ENCODE measurements at regions not wholly inside any gene's neighbourhood (a gene's known extent, or its start where the extent isn't known, plus 50 kb on each side); places are given as distances from the start of the nearest gene placed in this dataset.

GRCh38 chr18:24674200-24674599 lies 213.8 kb downstream of the HRH4 start:
- H2AFZ ChIP-seq (ENCODE audit: low read length) = no peak overlapping the region
- H2BK20ac ChIP-seq (ENCODE audit: low read depth, low read length, poor library complexity, severe bottlenecking) = no peak overlapping the region
- no peak overlapping the region for H4K5ac ChIP-seq (ENCODE audit: insufficient read length, low read depth, low read length)
- H4K20me1 ChIP-seq (ENCODE audit: control insufficient read depth, insufficient read depth, insufficient read length) = no peaks in the 10 kb centered on the region
- no peak overlapping the region for H4K91ac ChIP-seq (ENCODE audit: insufficient read length, low read depth, low read length)
- H3K27me3 ChIP-seq (ENCODE audit: insufficient read depth, low read length) = no peaks in the 10 kb centered on the region
- H2BK15ac ChIP-seq (ENCODE audit: low read depth, low read length) = no peak overlapping the region
- no peak overlapping the region for H2BK12ac ChIP-seq (ENCODE audit: insufficient read length, low read depth, low read length)
- no peaks in the 10 kb centered on the region for H3K9me3 Mint-ChIP-seq
- no peak overlapping the region for H3K18ac ChIP-seq (ENCODE audit: insufficient read length, low read depth, low read length)
- no peak overlapping the region for H3K4me3 Mint-ChIP-seq
- no peak overlapping the region for H3K27ac Mint-ChIP-seq
- no peak overlapping the region for H2BK120ac ChIP-seq (ENCODE audit: low read depth, low read length, poor library complexity, severe bottlenecking)
- no peaks in the 10 kb centered on the region; the same call in 1 of the 2 replicates for H3K27me3 Mint-ChIP-seq (ENCODE audit: low read depth)
- H3K4me2 ChIP-seq (ENCODE audit: insufficient read depth, insufficient read length, low read length) = no peak overlapping the region
- no peaks in the 10 kb centered on the region for H3K79me1 ChIP-seq (ENCODE audit: insufficient read depth, low read depth, low read length, poor library complexity, severe bottlenecking)
- H3T11ph ChIP-seq (ENCODE audit: low read length) = no peak overlapping the region
- H3K9ac ChIP-seq (ENCODE audit: extremely low read depth, insufficient read length, low read length) = no peak overlapping the region
- H4K8ac ChIP-seq (replicated peaks; ENCODE audit: insufficient read length, low read depth, low read length) = no peak overlapping the region
- H3K9me3 ChIP-seq (ENCODE audit: control insufficient read depth, low read depth, low read length) = no peaks in the 10 kb centered on the region
- TF ChIP-seq CTCF (conservative IDR thresholded peaks at IDR 0.05) = no peak
- no CpG with 5 or more reads among the region's 4 CpGs for WGBS (ENCODE audit: extremely low coverage, insufficient read length, low lambda C conversion rate)
- H3K4me1 ChIP-seq (ENCODE audit: insufficient read depth, low read length) = no peaks in the 10 kb centered on the region
- DNase-seq = no peak
- H3K4me1 Mint-ChIP-seq = peaks cover 0 to 6% of the 10 kb centered on the region in 2 experiments; a peak in 2 of 4 replicates
- no peak overlapping the region for H2BK5ac ChIP-seq (ENCODE audit: insufficient read length, low read length)
- no peaks in the 10 kb centered on the region for H3K23me2 ChIP-seq (ENCODE audit: insufficient read length, low read depth, low read length, poor library complexity, severe bottlenecking)
- no peak overlapping the region for H3K23ac ChIP-seq (ENCODE audit: insufficient read length, low read depth, low read length)
- no peaks in the 10 kb centered on the region for H3K36me3 Mint-ChIP-seq (ENCODE audit: insufficient read depth in 1 of 3, low read depth in 3 of 3)
- H3K79me2 ChIP-seq (ENCODE audit: insufficient read depth, low read length) = no peaks in the 10 kb centered on the region
- H3K56ac ChIP-seq (ENCODE audit: insufficient read length, low read depth, low read length) = no peak overlapping the region
- H2AK5ac ChIP-seq (ENCODE audit: insufficient read length, low read length) = no peak overlapping the region
- no peak overlapping the region for H3K27ac ChIP-seq (ENCODE audit: insufficient read length, low read depth, low read length)
- no peak overlapping the region for H3K4ac ChIP-seq (ENCODE audit: low read depth, low read length)
- no peak overlapping the region for H3K14ac ChIP-seq (ENCODE audit: insufficient read depth, low read length)
